ENCODE measurements at regions not wholly inside any gene's neighbourhood (a gene's known extent, or its start where the extent isn't known, plus 50 kb on each side); places are given as distances from the start of the nearest gene placed in this dataset.
"Not testable (repeated sequence)": the region's sequence is repeated elsewhere in the genome, so short reads cannot be mapped to it uniquely, and the experiment has no call there.

DNA sequence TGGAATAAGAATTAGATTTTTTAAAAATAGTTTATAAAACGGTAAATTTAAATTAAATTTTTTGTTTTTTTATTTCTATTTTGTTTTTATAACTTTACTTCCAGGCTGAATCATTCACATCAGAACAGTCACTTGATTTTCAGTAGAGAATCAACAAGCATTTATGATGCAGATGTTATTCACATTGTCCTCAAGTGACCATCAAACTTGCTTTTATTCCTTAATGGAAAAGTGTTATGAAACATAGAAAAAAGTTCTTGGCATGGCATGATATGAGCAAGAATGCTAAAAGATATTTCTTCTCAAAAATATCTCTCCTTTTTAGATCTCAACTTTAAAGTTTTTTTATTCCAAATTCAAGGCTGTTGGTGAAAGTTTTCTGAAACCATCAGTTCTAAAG is 70.9 kb upstream of the TGFBR2 start:
- TF ChIP-seq, protein P1, sequence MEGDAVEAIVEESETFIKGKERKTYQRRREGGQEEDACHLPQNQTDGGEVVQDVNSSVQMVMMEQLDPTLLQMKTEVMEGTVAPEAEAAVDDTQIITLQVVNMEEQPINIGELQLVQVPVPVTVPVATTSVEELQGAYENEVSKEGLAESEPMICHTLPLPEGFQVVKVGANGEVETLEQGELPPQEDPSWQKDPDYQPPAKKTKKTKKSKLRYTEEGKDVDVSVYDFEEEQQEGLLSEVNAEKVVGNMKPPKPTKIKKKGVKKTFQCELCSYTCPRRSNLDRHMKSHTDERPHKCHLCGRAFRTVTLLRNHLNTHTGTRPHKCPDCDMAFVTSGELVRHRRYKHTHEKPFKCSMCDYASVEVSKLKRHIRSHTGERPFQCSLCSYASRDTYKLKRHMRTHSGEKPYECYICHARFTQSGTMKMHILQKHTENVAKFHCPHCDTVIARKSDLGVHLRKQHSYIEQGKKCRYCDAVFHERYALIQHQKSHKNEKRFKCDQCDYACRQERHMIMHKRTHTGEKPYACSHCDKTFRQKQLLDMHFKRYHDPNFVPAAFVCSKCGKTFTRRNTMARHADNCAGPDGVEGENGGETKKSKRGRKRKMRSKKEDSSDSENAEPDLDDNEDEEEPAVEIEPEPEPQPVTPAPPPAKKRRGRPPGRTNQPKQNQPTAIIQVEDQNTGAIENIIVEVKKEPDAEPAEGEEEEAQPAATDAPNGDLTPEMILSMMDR (IDR thresholded peaks at IDR 0.05): no peak
- no peak for TF ChIP-seq ZFX (IDR thresholded peaks at IDR 0.05; ENCODE audit: borderline replicate concordance)
- no peak overlapping the region for H3K27ac ChIP-seq

DNA sequence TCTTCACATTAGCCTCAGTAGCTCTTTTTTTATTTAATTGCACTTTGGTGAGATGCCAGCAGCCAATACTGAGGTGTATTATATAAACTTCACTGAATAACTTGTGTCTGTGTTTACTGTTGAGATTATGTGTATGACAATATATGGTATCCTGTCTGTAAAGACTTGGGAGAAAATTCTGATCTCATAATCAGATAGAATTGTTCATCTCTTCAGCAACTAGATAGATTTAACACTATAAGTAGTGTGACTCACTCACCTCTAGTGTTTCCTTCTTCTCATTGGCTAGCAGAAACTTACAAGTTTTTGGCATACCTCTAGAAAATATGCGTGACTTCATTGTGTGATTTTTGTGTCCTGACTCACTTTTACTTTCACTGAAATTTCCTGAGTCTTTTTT is 67.6 kb upstream of the TGFBR2 start:
- TF ChIP-seq ZFX (IDR thresholded peaks at IDR 0.05; ENCODE audit: borderline replicate concordance): no peak
- TF ChIP-seq, protein P1 (IDR thresholded peaks at IDR 0.05): no peak
- no peak overlapping the region for H3K27ac ChIP-seq

DNA sequence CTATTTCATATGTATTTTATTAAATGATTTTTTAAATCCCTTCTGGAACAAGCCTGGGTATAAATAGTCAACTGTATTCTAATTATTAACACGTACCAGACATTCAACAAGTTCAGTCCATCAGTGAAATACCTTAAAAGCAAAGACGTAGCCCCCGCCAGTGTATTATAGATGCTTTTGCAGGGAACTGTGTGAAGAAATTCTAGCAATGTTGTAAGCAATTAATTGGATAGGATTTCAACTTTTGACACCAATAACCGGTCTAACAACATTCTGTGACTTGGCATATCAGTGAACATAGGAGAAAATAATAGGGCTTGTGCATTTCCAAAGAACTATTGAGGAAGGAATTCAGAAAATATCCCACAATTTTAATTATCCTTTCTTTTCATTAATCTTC is 67.2 kb upstream of the TGFBR2 start:
- no peak overlapping the region for H3K27ac ChIP-seq
- TF ChIP-seq, protein P1 (IDR thresholded peaks at IDR 0.05): no peak
- no peak for TF ChIP-seq ZFX (IDR thresholded peaks at IDR 0.05; ENCODE audit: borderline replicate concordance)

DNA sequence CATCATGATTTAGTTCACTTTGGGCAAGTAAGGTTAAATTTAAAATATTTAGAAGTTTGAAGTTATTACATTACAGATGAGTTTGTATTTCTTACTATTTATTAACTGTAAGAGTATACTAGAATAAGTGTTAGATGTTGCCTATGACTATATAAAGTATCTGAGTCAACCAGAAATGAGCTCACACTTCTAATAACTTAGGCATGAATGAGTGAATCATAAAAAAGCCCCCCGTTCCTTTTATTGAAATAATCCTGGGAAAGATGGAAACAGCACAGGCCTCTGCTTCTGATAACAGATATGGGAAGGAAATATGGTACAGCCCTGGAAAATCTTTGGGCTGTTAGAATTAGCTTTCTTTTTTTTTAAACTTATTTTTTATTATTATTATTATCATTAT is 66.6 kb upstream of the TGFBR2 start:
- no peak overlapping the region for H3K27ac ChIP-seq

DNA sequence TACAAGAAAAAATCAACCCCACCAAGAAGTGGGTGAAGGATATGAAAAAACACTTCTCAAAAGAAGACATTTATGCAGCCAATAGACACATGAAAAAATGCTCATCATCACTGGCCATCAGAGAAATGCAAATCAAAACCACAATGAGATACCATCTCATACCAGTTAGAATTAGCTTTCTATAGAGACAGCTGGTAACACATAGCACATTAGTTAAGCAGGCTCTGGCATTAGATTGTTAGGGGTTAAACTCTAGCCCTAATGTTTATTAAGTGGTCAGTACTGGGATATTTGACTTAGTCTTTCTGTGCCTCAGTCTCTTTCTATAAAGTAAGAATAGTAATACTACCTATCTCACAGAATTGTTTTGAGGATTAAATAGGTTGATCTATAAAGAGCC is 65.2 kb upstream of the TGFBR2 start:
- not testable (repeated sequence) for H3K27ac ChIP-seq

More for the DNA sequence above, 66.6 kb upstream of the TGFBR2 start:
- no peak for TF ChIP-seq ZFX (IDR thresholded peaks at IDR 0.05; ENCODE audit: borderline replicate concordance)
- TF ChIP-seq, protein P1 (IDR thresholded peaks at IDR 0.05): no peak

DNA sequence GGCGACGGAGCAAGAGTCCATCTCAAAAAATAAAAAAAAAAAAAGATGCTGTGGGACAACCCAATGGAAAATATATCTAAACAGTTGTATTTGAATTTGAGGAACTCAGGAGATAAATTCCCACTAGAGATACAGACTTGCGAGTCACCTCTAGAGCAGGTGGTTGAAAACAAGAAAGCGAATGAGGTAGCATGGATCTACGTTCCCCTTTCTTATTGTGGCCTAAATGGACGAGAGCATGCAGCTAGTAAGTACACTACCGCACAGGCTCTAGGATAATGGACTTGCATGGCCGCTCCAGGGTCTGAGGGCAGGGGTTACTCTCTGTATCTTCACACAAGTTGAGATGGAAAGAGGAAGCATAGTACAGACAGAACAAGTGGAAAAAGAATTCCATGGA is 63.5 kb upstream of the TGFBR2 start:
- H3K27ac ChIP-seq: no peak overlapping the region
- TF ChIP-seq ZFX (IDR thresholded peaks at IDR 0.05; ENCODE audit: borderline replicate concordance): no peak

DNA sequence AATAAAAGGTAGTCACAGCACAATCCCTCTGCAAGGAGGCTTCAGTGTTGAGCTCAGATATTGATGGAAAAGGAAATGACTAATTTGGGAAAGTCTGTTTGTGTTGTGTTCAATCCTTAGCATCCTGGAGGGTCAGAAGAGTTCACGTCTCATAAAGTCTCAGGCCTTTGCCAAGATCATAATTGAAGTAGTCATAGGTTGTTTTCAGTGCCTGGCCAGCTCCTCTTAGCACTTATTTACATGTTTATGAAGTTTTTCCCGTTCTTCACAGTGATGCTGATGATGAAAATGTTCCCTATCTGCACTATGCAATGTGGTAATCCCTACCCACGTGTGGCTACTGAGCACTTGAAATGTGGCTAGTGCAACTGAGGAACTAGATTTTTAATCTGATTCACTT is 61.6 kb upstream of the TGFBR2 start:
- no peak overlapping the region for H3K27ac ChIP-seq
- no peak for TF ChIP-seq ZFX (IDR thresholded peaks at IDR 0.05; ENCODE audit: borderline replicate concordance)
- TF ChIP-seq, protein P1 (IDR thresholded peaks at IDR 0.05): no peak

DNA sequence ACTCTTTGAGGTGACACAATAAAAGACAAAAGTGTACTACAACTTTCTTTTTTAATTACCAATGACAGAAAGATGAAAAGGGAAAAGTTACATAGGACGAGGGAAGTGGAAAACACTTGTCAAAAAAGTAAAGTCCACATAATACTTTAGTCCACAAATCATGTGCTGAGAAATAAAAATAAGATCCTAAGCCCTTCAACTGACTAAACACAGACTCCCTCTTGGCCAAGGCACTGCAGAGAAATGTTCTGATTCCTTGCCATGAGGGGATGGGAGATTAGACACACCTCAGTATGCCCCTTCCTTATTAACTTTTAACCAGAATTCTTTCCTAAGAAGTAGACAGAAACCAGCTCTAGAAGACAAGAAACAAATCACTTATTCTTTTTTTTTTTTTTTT is 59.5 kb upstream of the TGFBR2 start:
- no peak for TF ChIP-seq ZFX (IDR thresholded peaks at IDR 0.05; ENCODE audit: borderline replicate concordance)
- TF ChIP-seq, protein P1 (IDR thresholded peaks at IDR 0.05): no peak
- no peak overlapping the region for H3K27ac ChIP-seq

Measured in 22Rv1 (cell line).